ENCODE measurements at regions not wholly inside any gene's neighbourhood (a gene's known extent, or its start where the extent isn't known, plus 50 kb on each side); places are given as distances from the start of the nearest gene placed in this dataset.

GRCh38 chr7:68439897-68440296 is 1158.4 kb upstream of the AUTS2 start:
- no peaks in the 10 kb centered on the region for H3K9me3 ChIP-seq
- no peak for DNase-seq (ENCODE audit: low spot score in 2 of 2)
- H3K27ac ChIP-seq, result no peak overlapping the region
- TF ChIP-seq POLR2AphosphoS5 (IDR thresholded peaks at IDR 0.05) (no peak), EP300 (IDR thresholded peaks at IDR 0.05) (no peak), POLR2A (IDR thresholded peaks at IDR 0.05) (no peak)
- H3K27me3 ChIP-seq, result no peaks in the 10 kb centered on the region
- H3K4me1 ChIP-seq, result no peaks in the 10 kb centered on the region
- 80% methylated on average over 1 of the region's 1 CpG for WGBS
- no peak overlapping the region for H3K4me3 ChIP-seq
- no peaks in the 10 kb centered on the region for H3K36me3 ChIP-seq

- no peak for DNase-seq (ENCODE audit: low spot score in 2 of 2)
- H3K9me3 ChIP-seq, result no peaks in the 10 kb centered on the region
- H3K27me3 ChIP-seq, result no peaks in the 10 kb centered on the region
- WGBS, result 38% methylated on average over 6 of the region's 6 CpGs
- H3K27ac ChIP-seq, result no peak overlapping the region
- H3K4me1 ChIP-seq, result no peaks in the 10 kb centered on the region
- no peaks in the 10 kb centered on the region for H3K36me3 ChIP-seq
- no peak overlapping the region for H3K4me3 ChIP-seq
- TF ChIP-seq EP300 (IDR thresholded peaks at IDR 0.05) (no peak), POLR2A (IDR thresholded peaks at IDR 0.05) (no peak)
These were observed 1157.4 kb upstream of the AUTS2 start for GRCh38 chr7:68440866-68441265.

GRCh38 chr7:68441645-68442044 is 1156.6 kb upstream of the AUTS2 start:
- 66% methylated on average over 8 of the region's 8 CpGs for WGBS
- no peak for TF ChIP-seq POLR2AphosphoS5 (IDR thresholded peaks at IDR 0.05)
- TF ChIP-seq CTCF (IDR thresholded peaks at IDR 0.05), result no peak
- no peak for TF ChIP-seq POLR2A (IDR thresholded peaks at IDR 0.05)
- no peak for TF ChIP-seq EP300 (IDR thresholded peaks at IDR 0.05)
- Histone ChIP-seq H3K4me1 (no peaks in the 10 kb centered on the region), H3K27ac (no peak overlapping the region), H3K4me3 (no peak overlapping the region), H3K36me3 (no peaks in the 10 kb centered on the region), H3K9me3 (no peaks in the 10 kb centered on the region), H3K27me3 (no peaks in the 10 kb centered on the region)
- DNase-seq (ENCODE audit: low spot score in 2 of 2), result no peak

GRCh38 chr7:68442931-68443631 is 1155.2 kb upstream of the AUTS2 start:
- H3K27me3 ChIP-seq, result no peaks in the 10 kb centered on the region
- DNase-seq (ENCODE audit: low spot score in 2 of 2), result no peak
- WGBS, result 68% methylated on average over 6 of the region's 6 CpGs

GRCh38 chr7:68444042-68444441 is 1154.2 kb upstream of the AUTS2 start:
- WGBS, result 88% methylated on average over 2 of the region's 2 CpGs

More at GRCh38 chr7:68442931-68443631, 1155.2 kb upstream of the AUTS2 start:
- Histone ChIP-seq H3K27ac (no peak overlapping the region), H3K4me1 (no peaks in the 10 kb centered on the region), H3K36me3 (no peaks in the 10 kb centered on the region), H3K4me3 (no peak overlapping the region), H3K9me3 (no peaks in the 10 kb centered on the region)
- TF ChIP-seq EP300 (IDR thresholded peaks at IDR 0.05), result no peak
- TF ChIP-seq POLR2AphosphoS5 (IDR thresholded peaks at IDR 0.05), result no peak
- no peak for TF ChIP-seq POLR2A (IDR thresholded peaks at IDR 0.05)
- TF ChIP-seq CTCF (IDR thresholded peaks at IDR 0.05), result no peak

More at GRCh38 chr7:68444042-68444441, 1154.2 kb upstream of the AUTS2 start:
- no peak for TF ChIP-seq CTCF (IDR thresholded peaks at IDR 0.05)
- TF ChIP-seq POLR2AphosphoS5 (IDR thresholded peaks at IDR 0.05), result no peak
- TF ChIP-seq POLR2A (IDR thresholded peaks at IDR 0.05), result no peak
- no peak for TF ChIP-seq EP300 (IDR thresholded peaks at IDR 0.05)
- H3K4me1 ChIP-seq, result no peaks in the 10 kb centered on the region
- H3K27ac ChIP-seq, result no peak overlapping the region
- no peaks in the 10 kb centered on the region for H3K36me3 ChIP-seq
- H3K9me3 ChIP-seq, result no peaks in the 10 kb centered on the region
- H3K4me3 ChIP-seq, result no peak overlapping the region
- DNase-seq (ENCODE audit: low spot score in 2 of 2), result no peak
- H3K27me3 ChIP-seq, result no peaks in the 10 kb centered on the region
